Adrenal gland (tissue), 9 donors: ENCODE measurements at regions not wholly inside any gene's neighbourhood (a gene's known extent, or its start where the extent isn't known, plus 50 kb on each side); places are given as distances from the start of the nearest gene placed in this dataset.

ENCODE experiments used
- DNase-seq, 7 donors: peaks; one replicate each; pipeline ENCODE4 v3.0.0-alpha.2; 2019 to 2020
- H3K27ac ChIP-seq, 5 donors: fragments of 200-600 bp; sonication (generic) in 4 of 5; 1 replicate in 3 of 5; 2 replicates in 2 of 5; pipeline versions ENCODE4 v1.5.1 to v1.8.0; 2016 to 2020; ENCODE audit warnings: mild to moderate bottlenecking in 1 of 5
- H3K27me3 ChIP-seq: fragments of 200-600 bp; 2 replicates; pipeline ENCODE4 v1.8.0; 2021
- H3K36me3 ChIP-seq, 2 donors: fragments of 200-600 bp; replicated peaks in 1 of 2; 1 replicate in 1 of 2; 2 replicates in 1 of 2; pipeline versions ENCODE4 v1.5.1 to v1.8.0; 2018 to 2022
- H3K4me1 ChIP-seq, 2 donors: fragments of 200-600 bp; replicated peaks in 1 of 2; 1 replicate in 1 of 2; 2 replicates in 1 of 2; pipeline versions ENCODE4 v1.5.1 to v1.8.0; 2018 to 2021
- H3K4me3 ChIP-seq, 4 donors: fragments of 200-600 bp; sonication (generic) in 3 of 4; one replicate each; pipeline ENCODE4 v1.5.1; 2016 to 2018
- H3K9me3 ChIP-seq, 3 donors: fragments of 200-600 bp; sonication (generic) in 1 of 3; replicated peaks in 1 of 3; 1 replicate in 2 of 3; 2 replicates in 1 of 3; pipeline versions ENCODE4 v1.5.1 to v1.8.0; 2016 to 2021
- POLR2A ChIP-seq, 2 donors: fragments of 450-650 bp; IDR thresholded peaks; one replicate each; pipeline ENCODE4 v1.6.1; 2017; ENCODE audit warnings: antibody characterized with exemption in 2 of 2, mild to moderate bottlenecking in 2 of 2, moderate library complexity in 1 of 2
- WGBS, 4 donors: extraction: QIAGEN DNeasy Blood & Tissue Kit in 2 of 4; methylation state at CpG; one replicate each; pipeline versions ENCODE4 v1.1.5 to v1.1.7; 2013 to 2017; 5-methylcytosine and 5-hydroxymethylcytosine counted together
- intact Hi-C, 2 donors: fragments of 100-400 bp; cut with DNase I; formaldehyde crosslinking; loops; one replicate each; pipeline versions ENCODE4 v1.14.1 to v1.15.0; 2022 to 2023
- TF ChIP-seq, protein P1 (sequence below), 6 experiments: fragments of 450-650 bp in 4 of 6; fragments of 200-600 bp in 2 of 6; sonication (generic) in 1 of 6; IDR thresholded peaks; 1 replicate in 5 of 6; 2 replicates in 1 of 6; pipeline versions ENCODE4 v1.5.1 to v1.8.0; 2016 to 2021; ENCODE audit warnings: antibody characterized with exemption in 6 of 6, mild to moderate bottlenecking in 2 of 6, moderate library complexity in 1 of 6
- donor health status: healthy with polysubstance abuse.
- donor health status: Bipolar disorder and iron deficiency.
- donor health status: DM: yes; HTN: yes; CAD: no.
- donor health status: DM: no; HTN: no; CAD: no.
- donor health status: DM: no; HTN: no; CAD: no.

DNA sequence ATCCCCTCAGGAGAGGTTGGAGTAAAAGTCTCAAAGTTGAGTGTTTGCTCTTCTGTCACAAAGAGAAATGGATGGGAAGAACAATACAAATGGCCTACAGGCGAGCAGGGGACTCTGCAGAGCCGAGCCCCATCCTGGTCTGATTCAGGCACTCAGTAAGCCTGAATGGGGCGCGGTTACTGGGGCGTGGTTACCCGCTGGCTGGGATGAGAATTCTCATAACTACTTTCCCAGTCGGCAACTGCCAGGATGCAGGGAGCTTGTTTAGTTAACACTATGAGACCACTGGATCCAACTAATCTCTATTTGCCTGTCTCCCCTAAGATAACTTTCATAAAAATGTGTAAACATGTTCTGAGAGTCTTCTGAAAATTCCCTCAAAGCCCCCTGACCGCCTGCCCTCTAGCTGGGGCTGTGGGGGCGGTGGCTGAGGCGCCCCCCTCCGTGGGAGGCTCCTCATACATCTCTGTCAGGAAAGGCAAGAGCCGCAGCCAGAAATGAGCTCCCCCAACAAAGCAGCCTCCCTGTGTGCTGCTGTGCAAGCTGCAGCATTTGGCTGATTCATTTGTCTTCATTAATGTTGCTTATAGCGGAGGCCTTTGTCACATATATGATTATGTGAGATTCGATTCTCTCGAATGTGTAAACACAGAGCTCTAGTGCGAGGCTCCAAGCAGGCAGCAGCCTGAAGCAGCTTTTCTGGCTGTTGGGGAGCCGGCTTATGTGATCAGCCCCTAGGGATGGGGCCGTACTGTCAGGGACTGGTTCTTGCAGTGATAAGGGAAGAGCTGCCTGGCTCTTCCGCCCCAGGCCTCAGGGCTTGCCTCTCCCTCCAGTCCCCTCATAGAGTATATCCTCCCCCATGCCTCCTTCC, 126.1 kb upstream of the ARHGAP5 start:
- Histone ChIP-seq H3K4me3 (no peak overlapping the region), H3K4me1 (peaks cover 0 to 6% of the 10 kb centered on the region in 2 donors), H3K27me3 (no peaks in the 10 kb centered on the region), H3K27ac (peak overlapping the region in 2 of 5 donors; percentile 34 to 50), H3K9me3 (no peaks in the 10 kb centered on the region), H3K36me3 (no peaks in the 10 kb centered on the region)
- intact Hi-C loops = no loop called here
- DNase-seq = peak in 3 of 7 donors; percentile 35 to 46 (median 37)
- 45 to 58% (median 55%) methylated on average over 14 to 19 of the region's 19 CpGs for WGBS, 4 donors
- TF ChIP-seq POLR2A (IDR thresholded peaks at IDR 0.05) = no peak
- TF ChIP-seq, protein P1, sequence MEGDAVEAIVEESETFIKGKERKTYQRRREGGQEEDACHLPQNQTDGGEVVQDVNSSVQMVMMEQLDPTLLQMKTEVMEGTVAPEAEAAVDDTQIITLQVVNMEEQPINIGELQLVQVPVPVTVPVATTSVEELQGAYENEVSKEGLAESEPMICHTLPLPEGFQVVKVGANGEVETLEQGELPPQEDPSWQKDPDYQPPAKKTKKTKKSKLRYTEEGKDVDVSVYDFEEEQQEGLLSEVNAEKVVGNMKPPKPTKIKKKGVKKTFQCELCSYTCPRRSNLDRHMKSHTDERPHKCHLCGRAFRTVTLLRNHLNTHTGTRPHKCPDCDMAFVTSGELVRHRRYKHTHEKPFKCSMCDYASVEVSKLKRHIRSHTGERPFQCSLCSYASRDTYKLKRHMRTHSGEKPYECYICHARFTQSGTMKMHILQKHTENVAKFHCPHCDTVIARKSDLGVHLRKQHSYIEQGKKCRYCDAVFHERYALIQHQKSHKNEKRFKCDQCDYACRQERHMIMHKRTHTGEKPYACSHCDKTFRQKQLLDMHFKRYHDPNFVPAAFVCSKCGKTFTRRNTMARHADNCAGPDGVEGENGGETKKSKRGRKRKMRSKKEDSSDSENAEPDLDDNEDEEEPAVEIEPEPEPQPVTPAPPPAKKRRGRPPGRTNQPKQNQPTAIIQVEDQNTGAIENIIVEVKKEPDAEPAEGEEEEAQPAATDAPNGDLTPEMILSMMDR (IDR thresholded peaks at IDR 0.05) = no peak

DNA sequence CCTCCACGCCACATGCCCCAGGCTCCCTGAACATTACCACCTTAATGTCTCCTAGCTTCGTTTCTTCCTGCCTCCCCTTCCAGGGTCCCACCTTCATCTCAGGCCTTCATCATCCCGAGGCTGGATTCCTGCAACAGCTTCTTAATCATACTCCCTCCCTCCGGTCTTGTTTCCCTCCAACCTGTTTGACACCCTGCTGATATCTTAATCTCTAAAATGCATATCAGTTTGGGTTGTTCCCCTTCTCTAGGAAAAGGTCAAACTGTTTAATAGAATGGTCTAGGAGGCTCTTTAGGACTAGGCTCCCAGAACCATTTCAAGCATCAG, 125.5 kb upstream of the ARHGAP5 start:
- no peaks in the 10 kb centered on the region for H3K27me3 ChIP-seq
- intact Hi-C loops = no loop called here
- H3K4me3 ChIP-seq = no peak overlapping the region
- no peak for TF ChIP-seq POLR2A (IDR thresholded peaks at IDR 0.05)
- TF ChIP-seq, protein P1 (IDR thresholded peaks at IDR 0.05) = no peak
- DNase-seq = no peak
- H3K9me3 ChIP-seq = no peaks in the 10 kb centered on the region
- no peaks in the 10 kb centered on the region for H3K36me3 ChIP-seq
- no peak overlapping the region for H3K27ac ChIP-seq
- H3K4me1 ChIP-seq = peaks cover 0 to 6% of the 10 kb centered on the region in 2 donors
- 77 to 89% (median 83%) methylated on average over 4 of the region's 4 CpGs for WGBS, 4 donors

GRCh38 chr14:31952573-31952972, 124.5 kb upstream of the ARHGAP5 start:
- intact Hi-C loops = no loop called here
- H3K27me3 ChIP-seq = no peaks in the 10 kb centered on the region
- WGBS, 4 donors = 88 to 100% (median 94%) methylated on average over 1 of the region's 1 CpG
- H3K36me3 ChIP-seq = no peaks in the 10 kb centered on the region
- no peak for TF ChIP-seq POLR2A (IDR thresholded peaks at IDR 0.05)
- TF ChIP-seq, protein P1 (IDR thresholded peaks at IDR 0.05) = no peak
- peaks cover 0 to 6% of the 10 kb centered on the region in 2 donors for H3K4me1 ChIP-seq
- no peak for DNase-seq
- H3K4me3 ChIP-seq = no peak overlapping the region
- no peak overlapping the region for H3K27ac ChIP-seq
- H3K9me3 ChIP-seq = no peaks in the 10 kb centered on the region

DNA sequence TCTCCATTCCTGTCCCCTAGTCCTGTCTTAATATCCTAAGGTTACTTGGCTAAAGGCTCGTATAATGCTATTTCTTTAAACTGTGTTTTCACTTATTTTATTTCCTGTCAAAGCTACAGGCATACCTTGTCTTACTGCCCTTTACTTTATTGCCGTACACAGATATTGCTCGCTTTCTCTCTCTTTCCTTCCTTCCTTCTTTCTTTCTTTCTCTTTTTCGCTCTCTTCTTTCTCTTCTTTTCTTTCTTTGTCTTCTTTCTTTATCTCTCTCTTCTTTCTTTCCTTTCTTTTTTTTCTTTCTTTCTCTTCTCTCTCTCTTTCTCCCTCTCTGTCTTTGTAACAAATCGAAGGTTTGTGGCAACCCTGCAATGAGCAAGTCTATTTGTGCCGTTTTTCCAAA, 123.9 kb upstream of the ARHGAP5 start:
- H3K9me3 ChIP-seq = no peaks in the 10 kb centered on the region
- no peaks in the 10 kb centered on the region for H3K36me3 ChIP-seq
- intact Hi-C loops = no loop called here

More for the DNA sequence above, 123.9 kb upstream of the ARHGAP5 start:
- TF ChIP-seq, protein P1 (IDR thresholded peaks at IDR 0.05) = no peak
- peaks cover 0 to 6% of the 10 kb centered on the region in 2 donors for H3K4me1 ChIP-seq
- no peak overlapping the region for H3K4me3 ChIP-seq
- 87 to 95% (median 89%) methylated on average over 6 of the region's 6 CpGs for WGBS, 4 donors
- H3K27me3 ChIP-seq = no peaks in the 10 kb centered on the region
- no peak for DNase-seq
- no peak overlapping the region for H3K27ac ChIP-seq
